T-helper 1 cell treated with Interleukin-12 subunit alpha and Interleukin-12 subunit beta and Interleukin-4 antibody, amounts not matched to agents 30 ng/mL and 1 ng/mL, for 36 hours (primary cell): ENCODE measurements at regions not wholly inside any gene's neighbourhood (a gene's known extent, or its start where the extent isn't known, plus 50 kb on each side); places are given as distances from the start of the nearest gene placed in this dataset.

ENCODE experiments used
- intact Hi-C: fragments of 100-400 bp; cut with micrococcal nuclease; formaldehyde crosslinking; loops from one replicate; pipeline ENCODE4 v1.15.1; 2024

DNA sequence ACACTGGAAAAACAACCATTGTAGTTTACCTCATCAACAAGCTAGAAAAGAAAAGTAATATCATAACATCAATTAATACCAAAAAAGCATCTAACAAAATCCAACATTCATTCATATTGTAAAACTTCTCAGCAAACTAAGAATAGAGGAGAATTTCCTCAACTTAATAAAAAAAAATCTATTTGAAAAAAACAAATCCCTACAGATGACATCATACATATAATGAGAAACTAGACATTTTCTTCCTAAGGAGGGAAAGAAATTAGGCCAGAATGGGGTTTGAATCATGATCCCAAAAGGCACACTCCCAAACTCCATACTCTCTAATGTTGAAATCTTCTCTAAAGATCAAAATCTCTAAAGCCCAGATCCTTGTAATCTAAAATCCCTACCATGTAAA is 460.0 kb downstream of the IRS1 start:
- intact Hi-C loops: no loop called here

DNA sequence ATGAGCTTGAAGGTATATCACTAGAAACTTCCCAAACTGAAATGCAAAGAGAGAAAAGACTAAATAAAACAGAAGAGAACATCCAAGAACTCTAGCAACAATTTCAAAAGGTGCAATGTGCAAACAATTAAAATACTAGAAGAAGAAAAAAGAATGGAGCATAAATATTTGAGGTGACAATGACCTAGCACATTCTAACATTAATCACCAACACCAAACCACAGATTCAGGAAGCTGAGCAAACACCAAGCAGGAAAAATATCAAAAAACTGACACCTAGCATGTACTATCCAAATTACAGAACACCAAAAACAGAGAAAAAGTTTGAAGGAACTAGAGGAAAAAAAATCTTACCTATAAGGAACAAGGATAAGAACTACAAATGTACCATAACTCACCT is 460.8 kb downstream of the IRS1 start:
- intact Hi-C loops: no loop called here

DNA sequence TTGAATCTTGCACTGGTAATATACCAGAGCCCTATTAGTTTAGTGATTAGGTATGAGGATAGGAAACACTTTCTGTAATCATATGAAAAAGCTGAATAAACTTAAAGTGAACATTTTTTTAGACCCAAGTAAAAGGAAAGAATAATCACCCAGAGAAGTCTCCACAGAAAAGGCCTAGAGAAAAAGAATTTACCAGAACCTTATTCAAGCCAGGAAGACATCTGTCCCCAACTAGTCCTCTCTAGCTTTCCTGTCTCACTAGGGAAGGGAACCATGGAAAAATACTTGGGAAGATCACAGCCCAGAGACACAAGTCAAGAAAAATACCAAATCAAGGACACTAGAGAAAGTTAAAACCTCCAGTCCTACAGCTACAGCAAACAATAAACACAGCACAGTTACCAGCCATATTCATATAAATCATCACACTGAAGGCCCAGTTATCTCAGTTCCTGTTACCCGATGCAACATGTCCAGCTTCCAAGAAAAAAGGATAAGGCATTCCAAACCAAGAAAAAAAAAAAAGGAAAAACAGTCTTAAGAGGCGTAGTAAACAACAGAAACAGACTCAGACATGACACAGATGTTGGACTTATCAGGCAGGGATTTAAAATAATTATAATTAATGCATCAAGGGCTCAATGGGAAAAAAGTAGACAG is 461.5 kb downstream of the IRS1 start:
- intact Hi-C loops: no loop called here

DNA sequence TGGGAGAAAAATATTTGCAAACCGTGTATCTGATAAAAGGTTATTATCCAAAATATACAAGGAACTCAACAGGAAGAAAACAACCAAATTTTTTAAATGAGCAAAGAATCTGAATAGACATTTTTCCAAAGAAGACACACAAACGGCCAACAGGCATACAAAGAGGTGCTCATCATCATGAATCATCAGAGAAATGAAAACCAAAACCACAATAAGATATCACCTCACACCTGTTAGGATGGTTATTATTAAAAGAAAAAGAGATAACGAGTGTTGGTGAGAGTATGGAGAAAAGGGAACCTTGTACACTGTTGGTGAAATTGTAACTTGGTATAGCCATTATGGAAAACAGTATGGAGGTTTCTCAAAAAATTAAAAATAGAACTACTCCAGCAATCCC is 463.3 kb downstream of the IRS1 start:
- intact Hi-C loops: no loop called here

DNA sequence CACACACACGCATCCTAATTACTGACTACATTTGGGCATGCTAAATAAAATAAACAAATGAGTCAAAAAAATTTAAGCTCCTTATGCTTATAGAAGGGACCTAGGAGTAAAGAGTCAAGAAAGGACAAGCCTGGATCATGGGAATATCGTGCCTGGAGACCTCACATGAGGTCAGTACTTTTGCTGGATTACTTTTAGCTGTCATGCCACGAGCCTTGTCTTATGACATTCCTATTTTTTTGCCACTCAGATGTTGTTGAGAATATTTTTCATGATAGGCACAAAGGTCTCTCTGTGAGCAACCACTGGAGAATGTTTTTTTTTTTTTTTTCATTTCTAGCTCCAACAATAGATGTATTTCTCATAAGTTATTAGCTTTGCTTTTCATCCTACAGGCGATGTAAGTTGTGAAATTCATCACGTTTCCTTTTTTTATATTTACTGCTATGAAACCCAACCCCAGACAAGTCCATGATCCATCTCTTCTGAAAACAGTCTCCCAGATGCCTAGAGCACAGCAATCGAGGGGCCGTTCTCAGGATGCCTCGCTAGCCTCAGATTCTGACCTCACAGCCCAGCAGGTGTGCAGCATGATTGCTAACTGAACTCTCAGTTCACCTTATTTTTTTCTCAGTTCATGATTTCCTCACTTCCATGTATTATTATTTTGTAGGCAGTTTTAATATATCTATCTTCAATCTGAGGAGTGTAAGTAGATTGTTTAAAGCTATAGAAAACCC is 464.5 kb downstream of the IRS1 start:
- intact Hi-C loops: loop anchor here (1.0 kb wide), 1 partner anchor 40 kb away; no protein-coding TSS in a partner anchor

DNA sequence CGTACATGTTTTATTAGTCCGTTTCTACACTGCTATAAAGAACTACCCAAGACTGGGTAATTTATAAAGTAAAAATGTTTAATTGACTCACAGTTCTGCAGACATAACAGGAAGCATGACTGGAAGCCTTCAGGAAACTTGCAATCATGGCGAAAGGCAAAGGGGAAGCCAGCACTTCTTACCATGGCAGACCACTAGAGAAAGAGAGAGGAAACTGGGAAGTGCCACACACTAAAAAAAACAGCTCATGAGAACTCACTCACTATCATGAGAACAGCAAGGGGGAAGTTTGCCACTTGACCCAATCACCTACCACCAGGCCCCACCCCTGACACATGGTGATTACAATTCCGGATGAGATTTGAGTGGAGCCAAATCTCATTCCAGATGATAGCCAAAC is 466.2 kb downstream of the IRS1 start:
- intact Hi-C loops: no loop called here

DNA sequence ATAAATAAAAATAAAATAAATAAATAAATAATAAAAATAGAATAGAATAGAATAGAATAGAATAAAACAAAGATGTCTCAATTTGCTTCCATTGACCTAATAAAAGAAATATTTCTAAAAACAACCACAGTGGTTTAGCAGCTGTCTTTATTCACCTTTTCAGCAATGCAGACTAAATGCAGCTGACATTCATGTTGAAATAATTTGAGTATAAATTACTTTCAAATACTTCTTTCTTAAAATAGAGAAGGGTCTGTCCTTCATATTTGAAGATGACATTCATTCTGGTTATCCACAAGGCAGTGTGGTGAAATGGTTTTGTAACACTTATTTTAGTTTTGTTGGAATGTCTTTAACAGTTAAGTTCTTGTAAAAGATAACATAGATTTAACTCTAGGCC is 469.4 kb downstream of the IRS1 start:
- intact Hi-C loops: no loop called here

DNA sequence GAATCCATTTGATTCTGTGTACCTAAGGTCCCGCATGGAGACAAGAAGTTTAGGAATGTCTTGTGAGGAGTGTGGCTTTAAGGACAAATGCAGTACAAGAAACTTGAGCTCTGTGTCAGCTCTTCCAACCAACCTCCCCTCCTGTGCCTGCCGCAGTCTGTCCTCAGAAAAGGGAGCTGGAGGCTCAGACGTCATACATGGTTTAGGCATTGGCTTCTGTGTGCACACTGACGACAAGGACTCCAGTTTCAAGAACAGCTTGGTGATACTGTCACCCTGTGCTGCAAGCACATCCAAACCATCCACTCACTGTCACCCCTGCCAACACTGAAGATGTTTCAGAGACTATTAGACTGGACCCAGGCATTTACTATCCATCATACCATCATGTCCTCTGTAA is 470.4 kb downstream of the IRS1 start:
- intact Hi-C loops: no loop called here

DNA sequence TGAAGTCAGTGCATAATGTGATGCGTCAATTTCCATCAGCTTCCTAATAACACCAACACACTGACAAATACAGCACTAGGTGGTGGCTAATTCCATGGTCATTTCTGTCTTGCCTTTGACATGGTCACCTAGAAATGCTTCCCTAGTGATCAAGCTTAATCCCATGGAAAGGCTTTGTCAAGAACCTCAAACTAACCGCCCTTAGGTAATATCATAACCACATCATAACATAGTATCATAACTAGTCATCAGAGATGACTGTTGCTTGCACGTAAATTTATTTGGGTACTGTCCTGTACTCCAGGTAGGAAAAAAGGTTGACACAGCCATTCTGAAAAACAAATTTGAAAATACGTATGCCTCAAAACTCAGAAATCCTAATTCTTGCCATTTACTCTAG is 471.8 kb downstream of the IRS1 start:
- intact Hi-C loops: no loop called here

DNA sequence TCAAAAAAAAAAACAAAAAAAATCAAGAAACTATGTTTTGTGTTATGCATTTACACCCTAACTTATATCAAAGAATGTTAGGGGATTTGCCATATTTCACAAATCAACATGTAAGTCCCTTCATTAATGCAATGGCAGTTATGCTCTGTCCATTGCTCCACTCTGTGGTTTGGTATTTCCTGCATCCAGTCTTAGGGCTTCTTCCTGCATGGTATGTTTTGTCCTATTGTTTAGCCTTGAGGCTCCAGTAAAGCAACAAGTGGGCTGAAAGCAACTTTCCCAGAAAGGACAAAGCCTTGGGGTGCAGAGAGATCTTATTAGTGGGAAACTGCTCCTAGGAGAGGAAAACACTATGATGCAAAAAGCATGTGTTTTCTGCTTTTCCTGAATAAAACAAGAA is 474.1 kb downstream of the IRS1 start:
- intact Hi-C loops: no loop called here

DNA sequence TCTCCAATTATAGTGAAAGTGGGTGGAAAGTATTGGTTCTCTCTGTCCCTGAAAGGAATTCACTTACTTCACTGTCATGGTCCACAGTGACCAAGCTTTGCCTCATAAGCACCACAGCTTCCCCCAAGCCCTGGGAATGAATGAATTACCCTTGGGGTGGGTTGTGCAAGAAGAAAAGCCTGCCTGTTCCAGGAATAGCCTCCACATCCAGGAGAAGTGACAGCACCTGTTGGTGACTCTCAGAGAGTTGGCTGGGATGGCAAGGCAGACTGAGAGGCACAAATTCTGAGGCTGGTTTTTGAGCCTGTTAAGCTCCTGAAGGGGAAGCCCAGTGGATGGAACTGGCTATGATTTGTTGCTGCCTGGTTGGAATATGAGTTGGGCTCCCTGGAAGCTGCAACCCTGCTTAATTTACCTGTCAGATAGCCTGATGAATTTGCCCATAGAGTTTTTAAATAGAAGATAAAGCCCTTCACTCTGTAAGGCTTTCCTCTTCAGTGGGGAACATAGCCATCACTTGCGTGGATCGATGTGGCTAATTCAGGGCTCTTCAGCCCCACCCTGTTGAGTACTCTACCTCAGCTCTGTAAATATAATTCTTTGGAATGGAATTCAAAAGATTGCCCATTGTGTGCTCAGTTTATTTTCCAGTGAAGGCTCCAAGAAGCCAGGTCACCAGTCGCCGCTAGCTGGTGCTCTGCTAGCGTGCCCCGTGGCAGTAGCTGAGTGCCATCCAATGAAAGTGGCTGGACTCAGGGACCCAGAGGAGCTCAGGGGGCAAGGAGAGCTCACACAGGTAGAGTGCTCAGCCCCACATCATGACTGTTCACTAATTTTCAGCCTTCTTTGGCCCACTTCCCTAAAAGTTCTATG is 479.3 kb downstream of the IRS1 start:
- intact Hi-C loops: no loop called here

DNA sequence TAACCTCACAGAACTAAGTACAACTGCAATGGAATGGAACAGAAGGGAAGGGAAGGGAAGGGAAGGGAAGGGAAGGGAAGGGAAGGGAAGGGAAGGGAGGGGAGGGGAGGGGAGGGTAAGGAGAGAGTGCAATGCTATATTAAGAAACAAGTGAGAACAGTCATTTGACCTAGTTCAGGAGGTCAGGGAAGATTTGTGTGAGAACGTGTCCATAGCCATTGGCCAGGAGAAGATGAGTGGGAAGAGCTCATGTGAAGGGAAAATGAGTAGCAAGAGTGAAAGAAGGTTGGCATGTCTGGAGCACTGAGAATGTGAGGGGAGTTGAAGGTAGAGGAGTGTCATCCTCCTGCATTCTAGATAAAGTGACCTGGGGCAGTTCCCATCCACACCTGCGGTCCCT is 481.6 kb downstream of the IRS1 start:
- intact Hi-C loops: loop anchor here (10.0 kb wide), 1 partner anchor 487 kb away; no protein-coding TSS in a partner anchor

DNA sequence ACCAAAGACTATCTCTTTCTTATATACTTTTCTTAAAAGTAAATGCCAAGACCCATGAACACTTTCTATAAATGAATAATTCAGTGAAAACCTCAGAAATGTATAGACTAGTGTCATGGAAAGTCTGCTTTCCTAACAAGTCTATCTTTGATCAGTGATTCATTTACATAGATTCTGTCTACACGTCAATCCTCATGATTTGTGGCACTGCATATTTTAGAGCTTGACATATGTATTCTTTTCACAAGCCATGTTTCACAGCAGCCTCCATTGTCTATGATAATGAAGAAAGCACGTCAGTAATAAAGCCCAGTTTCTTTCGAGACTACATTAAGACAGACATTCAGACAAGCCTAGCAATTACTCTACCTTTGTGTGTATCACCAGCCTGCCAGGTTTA is 486.6 kb downstream of the IRS1 start:
- intact Hi-C loops: loop anchor here (10.0 kb wide), 1 partner anchor 492 kb away; no protein-coding TSS in a partner anchor

DNA sequence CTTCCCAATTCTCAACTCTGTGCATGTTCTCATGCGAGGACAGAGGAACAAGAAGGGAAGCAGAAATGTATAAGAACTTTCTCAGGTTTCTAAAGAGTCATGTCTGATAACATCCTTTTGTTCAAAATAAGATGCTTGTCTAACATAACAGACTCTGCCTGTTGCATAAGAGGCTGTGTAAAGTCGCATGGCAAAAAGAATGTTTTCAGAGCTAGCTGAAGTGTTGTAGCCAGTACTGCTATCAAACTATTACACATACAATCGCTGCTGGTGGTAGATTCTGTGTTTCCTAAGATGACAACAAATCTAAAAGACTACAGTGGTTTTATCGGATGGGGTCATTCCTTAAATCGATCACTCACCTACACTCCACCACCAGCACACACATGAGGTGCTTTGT is 487.5 kb downstream of the IRS1 start:
- intact Hi-C loops: loop anchor here (10.0 kb wide), 1 partner anchor 493 kb away; no protein-coding TSS in a partner anchor

DNA sequence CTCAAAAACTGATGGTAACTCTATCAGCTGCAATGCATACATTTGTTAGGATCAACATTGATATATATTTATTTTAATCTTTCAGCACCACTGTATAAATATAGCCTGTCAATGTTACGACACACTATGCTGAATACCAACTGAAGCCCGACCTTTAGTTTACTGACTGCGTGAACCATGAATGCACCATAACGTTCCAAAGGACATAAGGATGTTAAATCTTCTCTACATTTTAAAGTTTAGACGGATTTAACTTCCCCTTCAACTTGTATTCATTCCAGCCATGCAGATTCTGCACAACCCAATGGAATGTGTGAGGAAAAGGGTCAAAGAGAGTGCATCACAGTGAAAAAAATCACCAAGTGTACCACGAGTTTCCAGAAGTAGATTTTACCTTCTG is 489.5 kb downstream of the IRS1 start:
- intact Hi-C loops: loop anchor here (10.0 kb wide), 1 partner anchor 495 kb away; no protein-coding TSS in a partner anchor

DNA sequence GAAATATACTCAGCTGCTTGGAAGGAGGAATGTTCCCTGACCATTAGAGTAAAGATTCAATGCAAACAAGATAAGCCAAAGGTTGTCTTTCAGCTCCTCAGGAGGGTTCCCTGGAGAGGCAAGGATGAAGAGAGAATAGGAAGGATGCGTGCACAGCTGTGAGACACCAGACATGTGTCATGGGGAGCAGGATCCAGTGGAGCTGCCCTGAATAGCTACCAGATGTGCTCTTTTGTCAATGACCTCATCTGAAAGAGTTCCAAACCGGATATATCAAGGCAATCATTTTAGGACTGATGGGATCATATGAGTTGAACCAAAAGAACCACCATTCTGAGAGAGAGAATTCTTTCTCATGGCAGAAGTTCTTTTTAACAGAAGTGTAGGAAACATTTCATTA is 490.6 kb downstream of the IRS1 start:
- intact Hi-C loops: loop anchor here (1.0 kb wide), 1 partner anchor 9 kb away; no protein-coding TSS in a partner anchor

DNA sequence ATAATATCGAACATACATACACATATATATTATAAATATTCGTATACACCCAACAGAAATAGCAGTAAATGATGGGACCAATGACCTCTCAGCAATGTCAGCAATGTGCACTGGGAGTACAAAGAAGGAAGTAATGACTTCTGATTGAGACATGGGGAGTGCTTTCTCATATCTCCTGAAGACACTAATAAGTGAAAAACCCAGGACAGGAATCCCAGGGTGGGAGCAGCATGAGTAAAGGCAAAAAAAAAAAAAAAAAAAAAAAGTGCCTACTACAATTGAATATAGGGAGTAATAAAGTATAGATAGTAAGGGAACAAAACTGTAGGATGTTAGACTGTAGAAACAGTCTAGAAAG is 491.3 kb downstream of the IRS1 start:
- intact Hi-C loops: loop anchor here (1.0 kb wide), 1 partner anchor 8 kb away; no protein-coding TSS in a partner anchor

DNA sequence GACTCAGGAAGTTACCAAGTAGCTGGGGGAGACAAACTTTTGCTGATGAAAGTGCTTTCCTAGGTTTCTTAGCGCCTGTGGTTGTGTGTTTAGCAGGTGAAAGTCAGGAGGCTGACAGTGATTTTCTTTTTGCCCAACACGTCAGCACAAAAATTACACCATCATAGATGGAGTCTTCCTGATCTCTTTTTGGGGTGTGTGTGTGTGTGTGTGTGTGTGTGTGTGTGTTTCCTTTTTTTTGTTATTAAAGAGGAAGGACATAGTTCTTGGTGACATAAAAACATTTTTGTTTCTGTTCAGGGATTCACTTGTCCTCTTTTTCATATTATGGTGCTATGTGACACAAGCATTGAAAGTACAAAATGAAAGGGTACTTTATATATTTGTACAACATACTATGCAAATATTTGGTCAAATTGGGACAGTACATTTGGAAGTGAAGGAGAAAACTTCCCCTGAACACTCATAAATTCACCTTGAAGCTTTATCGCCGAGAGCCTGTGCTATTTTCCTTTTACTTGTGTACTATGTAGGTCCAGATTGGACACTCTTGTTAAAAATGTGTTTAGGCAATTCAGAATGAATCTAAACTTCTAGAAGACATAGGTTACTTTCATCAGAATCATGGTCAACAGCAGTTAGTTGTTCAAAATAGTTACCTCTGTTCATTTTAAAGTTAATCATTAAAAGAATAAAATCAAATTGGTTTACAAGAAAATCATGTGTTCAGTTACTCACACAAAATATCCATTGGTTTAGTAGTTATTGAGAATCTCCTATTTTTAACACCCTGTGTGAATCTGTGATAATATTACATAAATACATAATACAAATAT is 491.9 kb downstream of the IRS1 start:
- intact Hi-C loops: loop anchor here (1.0 kb wide), 1 partner anchor 7 kb away; no protein-coding TSS in a partner anchor

DNA sequence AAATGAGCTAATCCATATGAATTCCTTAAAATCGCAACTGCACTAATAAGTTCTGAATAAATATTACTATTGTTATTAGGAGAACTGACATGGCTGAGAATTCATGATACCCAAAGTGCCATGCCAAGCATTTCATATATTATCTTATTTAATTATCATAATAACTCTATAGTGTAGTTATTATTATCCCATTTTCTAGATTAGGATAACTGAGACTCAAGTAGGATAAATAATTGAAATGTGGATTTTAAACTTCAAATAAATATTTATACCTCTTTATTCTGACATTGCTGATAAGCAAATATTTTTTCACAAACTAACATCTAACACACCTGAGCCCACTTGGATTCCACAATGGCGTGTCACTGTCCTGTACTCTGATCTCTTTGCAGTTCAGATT is 492.7 kb downstream of the IRS1 start:
- intact Hi-C loops: no loop called here

DNA sequence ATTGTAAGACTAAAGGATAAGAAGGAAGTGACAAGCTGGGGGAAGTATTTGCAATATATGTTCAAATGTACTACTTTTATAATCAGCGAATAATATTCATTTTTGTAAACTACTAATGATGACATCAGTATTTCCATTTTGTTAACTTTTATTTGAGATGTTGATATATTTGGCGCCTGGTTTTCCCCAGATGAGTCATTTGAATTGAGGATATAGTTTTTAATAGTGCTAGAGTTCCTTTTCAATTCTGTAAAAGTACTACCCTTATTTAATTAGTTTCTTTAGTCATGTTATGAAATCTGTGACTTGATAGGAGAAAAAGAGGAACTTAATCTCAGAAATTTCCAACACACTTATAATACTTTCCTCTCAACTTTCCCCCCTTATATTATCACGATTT is 495.3 kb downstream of the IRS1 start:
- intact Hi-C loops: no loop called here

DNA sequence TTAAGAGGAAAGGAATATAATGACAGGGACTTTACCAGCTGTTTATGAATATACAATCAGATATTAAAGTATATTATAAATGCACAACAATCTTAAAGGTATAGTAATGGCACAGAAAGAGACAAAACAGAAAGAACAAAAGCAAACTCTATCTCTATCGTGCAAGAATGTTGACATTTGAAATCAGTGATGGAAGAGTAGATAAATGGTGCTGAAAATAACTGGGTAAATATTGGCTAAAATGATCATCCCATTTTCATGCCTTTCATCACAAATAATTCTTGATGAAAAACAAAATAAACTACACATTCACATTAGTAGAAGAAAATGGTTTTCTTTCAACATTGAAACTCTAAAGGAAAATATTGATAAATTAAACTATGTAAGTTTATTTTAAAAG is 495.9 kb downstream of the IRS1 start:
- intact Hi-C loops: no loop called here
